ENCODE measurements at regions not wholly inside any gene's neighbourhood (a gene's known extent, or its start where the extent isn't known, plus 50 kb on each side); places are given as distances from the start of the nearest gene placed in this dataset.

GRCh38 chr9:108197899-108198298 lies 657.9 kb downstream of the ACTL7B start:
- TF ChIP-seq, protein P1, sequence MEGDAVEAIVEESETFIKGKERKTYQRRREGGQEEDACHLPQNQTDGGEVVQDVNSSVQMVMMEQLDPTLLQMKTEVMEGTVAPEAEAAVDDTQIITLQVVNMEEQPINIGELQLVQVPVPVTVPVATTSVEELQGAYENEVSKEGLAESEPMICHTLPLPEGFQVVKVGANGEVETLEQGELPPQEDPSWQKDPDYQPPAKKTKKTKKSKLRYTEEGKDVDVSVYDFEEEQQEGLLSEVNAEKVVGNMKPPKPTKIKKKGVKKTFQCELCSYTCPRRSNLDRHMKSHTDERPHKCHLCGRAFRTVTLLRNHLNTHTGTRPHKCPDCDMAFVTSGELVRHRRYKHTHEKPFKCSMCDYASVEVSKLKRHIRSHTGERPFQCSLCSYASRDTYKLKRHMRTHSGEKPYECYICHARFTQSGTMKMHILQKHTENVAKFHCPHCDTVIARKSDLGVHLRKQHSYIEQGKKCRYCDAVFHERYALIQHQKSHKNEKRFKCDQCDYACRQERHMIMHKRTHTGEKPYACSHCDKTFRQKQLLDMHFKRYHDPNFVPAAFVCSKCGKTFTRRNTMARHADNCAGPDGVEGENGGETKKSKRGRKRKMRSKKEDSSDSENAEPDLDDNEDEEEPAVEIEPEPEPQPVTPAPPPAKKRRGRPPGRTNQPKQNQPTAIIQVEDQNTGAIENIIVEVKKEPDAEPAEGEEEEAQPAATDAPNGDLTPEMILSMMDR (conservative IDR thresholded peaks at IDR 0.05; ENCODE audit: low read length), result no peak
- TF ChIP-seq EZH2phosphoT487 (IDR thresholded peaks at IDR 0.05; ENCODE audit: borderline replicate concordance), result no peak

Data from Loucy (cell line).